ENCODE measurements at regions not wholly inside any gene's neighbourhood (a gene's known extent, or its start where the extent isn't known, plus 50 kb on each side); places are given as distances from the start of the nearest gene placed in this dataset.

DNA sequence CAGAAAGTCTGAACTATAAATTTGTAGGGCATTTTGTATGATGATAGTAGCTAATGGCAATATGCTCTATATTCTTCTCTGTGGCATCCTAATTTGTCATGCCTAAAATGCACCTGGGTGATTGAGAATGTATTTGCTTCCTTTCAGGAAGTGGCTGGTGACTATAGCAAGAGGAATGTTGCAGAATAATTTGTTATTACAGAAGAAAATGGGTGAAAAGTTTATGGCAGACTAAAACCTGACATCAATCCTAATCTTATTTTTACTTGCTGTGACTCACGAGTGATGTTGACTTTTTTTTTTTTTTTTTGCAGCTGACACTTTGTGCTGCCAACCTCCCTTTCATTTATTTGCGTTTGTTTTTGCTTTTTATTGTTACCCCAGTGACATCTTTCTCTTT is 141.1 kb downstream of the MSL3 start:
- TF ChIP-seq CTCF (IDR thresholded peaks at IDR 0.05) (no peak), POLR2AphosphoS5 (IDR thresholded peaks at IDR 0.05) (no peak), POLR2A (IDR thresholded peaks at IDR 0.05) (no peak)

All from breast epithelium (tissue), 3 donors.